GM21529 (cell line): ENCODE measurements at regions not wholly inside any gene's neighbourhood (a gene's known extent, or its start where the extent isn't known, plus 50 kb on each side); places are given as distances from the start of the nearest gene placed in this dataset.
"Not testable (repeated sequence)": the region's sequence is repeated elsewhere in the genome, so short reads cannot be mapped to it uniquely, and the experiment has no call there.

Source experiments
- ATAC-seq: cut with Tn5 transposase; IDR thresholded peaks from one replicate; pipeline ENCODE4 v1.9.1; 2021; ENCODE audit not compliant: unreplicated experiment

- no peak for ATAC-seq
These were observed 75.6 kb upstream of the HIVEP3 start for GRCh38 chr1:41994195-41994894.

DNA sequence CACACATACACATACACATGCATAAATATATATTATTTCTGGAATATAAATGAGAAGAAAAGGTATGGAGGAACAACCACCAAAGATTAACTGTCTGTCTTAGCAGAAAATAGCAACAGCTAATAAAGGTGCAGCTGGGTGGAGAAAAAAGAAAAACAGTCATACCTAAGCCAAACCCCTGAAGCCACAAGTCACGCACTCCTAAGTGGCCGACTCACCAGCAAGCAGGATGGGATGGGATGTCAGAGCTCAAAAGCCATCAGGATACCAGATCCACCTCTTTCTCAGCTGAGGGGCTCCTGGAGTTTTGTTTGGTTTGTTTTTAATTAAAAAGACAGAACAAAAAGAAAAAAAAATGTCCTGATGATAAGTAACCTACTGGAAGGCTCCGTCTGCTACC lies 64.7 kb upstream of the HIVEP3 start:
- ATAC-seq, result no peak

- ATAC-seq, result no peak
These were observed 63.1 kb upstream of the HIVEP3 start for GRCh38 chr1:41981796-41982195.

- no peak for ATAC-seq
These were observed 62.3 kb upstream of the HIVEP3 start for GRCh38 chr1:41980827-41981653.

GRCh38 chr1:41978986-41979385 lies 60.3 kb upstream of the HIVEP3 start:
- no peak for ATAC-seq

DNA sequence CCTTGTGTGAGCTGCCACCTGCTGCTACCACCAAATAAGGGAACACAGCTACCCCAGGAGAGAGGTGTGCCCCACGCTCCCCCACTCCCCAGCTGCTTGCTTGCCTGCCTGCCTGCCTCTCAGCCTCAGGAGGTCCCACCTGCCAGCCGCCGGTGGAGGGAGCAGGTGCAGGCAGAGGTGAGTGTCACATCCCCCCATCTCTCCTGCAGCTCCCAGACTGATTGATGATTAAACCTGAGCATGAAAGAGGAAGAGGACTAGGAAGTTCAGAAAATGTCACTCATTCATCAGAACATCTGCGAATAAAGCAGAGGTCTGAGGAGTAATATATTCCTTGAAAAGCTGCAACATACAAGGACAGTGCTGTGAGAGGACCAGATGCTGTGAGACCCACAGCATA lies 58.6 kb upstream of the HIVEP3 start:
- ATAC-seq, result no peak

DNA sequence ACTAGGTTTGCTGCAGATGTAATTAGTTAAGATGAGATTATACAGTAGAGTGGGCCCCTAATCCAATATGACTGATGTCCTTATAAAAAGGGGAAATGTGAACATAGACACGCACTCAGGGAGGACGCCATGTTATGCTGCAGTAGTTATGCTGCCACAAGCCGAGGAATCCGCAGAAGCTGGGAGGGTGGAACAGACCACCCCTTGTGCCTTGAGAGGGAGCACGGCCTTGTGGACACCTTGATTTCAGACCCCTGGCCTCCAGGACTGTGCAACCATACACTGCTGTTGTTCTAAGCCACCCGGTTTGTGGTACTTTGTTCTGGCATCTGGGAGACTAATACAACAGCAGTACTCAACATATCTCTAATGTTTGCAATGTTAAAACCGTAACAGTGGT lies 57.9 kb upstream of the HIVEP3 start:
- ATAC-seq, result no peak

GRCh38 chr1:41975850-41976569 lies 57.3 kb upstream of the HIVEP3 start:
- ATAC-seq, result no peak

GRCh38 chr1:41975121-41975520 lies 56.4 kb upstream of the HIVEP3 start:
- ATAC-seq, result no peak

GRCh38 chr1:41968557-41968956 lies 49.8 kb upstream of the HIVEP3 start:
- not testable (repeated sequence) for ATAC-seq
